NCI-H1694 (cell line): ENCODE measurements at regions not wholly inside any gene's neighbourhood (a gene's known extent, or its start where the extent isn't known, plus 50 kb on each side); places are given as distances from the start of the nearest gene placed in this dataset.
"Not testable (repeated sequence)": the region's sequence is repeated elsewhere in the genome, so short reads cannot be mapped to it uniquely, and the experiment has no call there.

ENCODE experiments used
- DNase-seq: peaks from one replicate; lab custom pipeline; 2025; lab: John Stamatoyannopoulos, UW

- DNase-seq, result no peak
Measured at GRCh38 chr1:182159443-182159842, 97.9 kb upstream of the ZNF648 start.

DNA sequence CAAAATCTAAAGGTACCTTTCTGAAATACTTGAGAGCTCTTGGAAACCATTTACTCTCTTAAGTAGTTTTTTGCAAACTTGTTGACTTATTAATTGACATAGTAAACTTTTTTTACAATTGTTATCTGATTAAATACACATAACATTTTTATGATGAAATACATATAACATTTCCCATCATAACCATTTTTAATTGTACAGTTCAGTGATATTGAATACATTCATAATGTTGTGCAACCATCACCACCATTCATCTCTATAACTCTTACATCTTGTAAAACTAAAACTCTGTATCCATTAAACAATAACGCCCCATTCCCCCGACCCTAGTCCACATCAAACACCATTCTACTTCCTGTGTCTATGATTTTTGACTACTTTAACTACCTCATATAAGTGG is 95.7 kb upstream of the ZNF648 start:
- DNase-seq, result no peak

GRCh38 chr1:182154425-182154824 is 92.9 kb upstream of the ZNF648 start:
- DNase-seq, result not testable (repeated sequence)

GRCh38 chr1:182149411-182149965 is 88.0 kb upstream of the ZNF648 start:
- DNase-seq, result no peak

- DNase-seq, result no peak
Measured at GRCh38 chr1:182147951-182148350, 86.4 kb upstream of the ZNF648 start.

DNA sequence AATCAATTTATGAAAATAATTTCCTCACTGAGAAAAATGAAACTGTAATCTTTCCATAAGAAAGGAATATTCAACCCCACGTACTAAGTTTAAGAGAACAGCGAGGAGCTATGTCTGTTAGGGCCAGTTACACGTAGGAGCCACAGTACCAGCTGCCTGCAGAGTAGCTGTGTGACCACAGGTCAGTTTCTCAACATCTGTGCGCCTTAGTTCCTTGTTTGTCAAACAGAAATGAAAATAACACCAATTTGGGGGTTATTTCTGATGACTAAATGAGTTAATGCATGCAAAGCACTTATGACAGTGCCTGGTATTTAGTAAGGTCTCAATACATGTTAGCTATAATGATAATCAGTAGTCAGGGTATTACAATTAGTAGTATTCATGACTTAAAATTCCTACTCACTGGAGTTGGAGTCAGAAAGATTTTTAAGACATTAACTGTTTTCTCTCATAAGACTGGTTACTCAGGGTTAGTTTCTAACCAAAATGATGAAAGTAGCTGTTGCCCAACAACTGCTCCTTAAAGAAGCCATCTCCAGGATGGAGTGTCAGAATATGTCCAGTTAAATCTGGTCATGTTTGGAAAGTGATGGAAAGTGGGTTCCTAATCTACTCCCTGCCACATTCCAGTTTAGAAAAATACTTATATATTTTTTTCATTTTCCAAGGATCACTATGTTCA is 85.8 kb upstream of the ZNF648 start:
- no peak for DNase-seq

- DNase-seq, result no peak
Measured at GRCh38 chr1:182146286-182146685, 84.8 kb upstream of the ZNF648 start.

- DNase-seq, result no peak
Measured at GRCh38 chr1:182145441-182145840, 83.9 kb upstream of the ZNF648 start.

DNA sequence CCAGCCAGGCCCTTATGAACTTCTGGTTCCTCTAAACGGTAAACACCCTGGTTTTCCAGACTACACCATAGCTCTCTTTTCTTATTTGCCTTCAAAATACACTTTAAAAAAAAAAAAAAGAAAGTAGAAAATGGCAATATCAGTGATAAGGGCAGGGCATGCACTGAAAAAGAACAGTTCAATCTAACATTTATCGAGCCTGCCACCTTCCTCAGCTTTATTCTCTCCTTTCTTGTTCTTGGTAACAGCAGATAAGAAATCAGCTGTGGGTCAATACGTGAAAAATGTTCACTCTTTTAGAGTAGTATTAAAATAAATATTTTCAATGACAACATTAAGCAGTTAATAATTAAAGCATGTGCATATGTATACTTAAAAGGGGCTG is 83.1 kb upstream of the ZNF648 start:
- DNase-seq, result no peak

DNA sequence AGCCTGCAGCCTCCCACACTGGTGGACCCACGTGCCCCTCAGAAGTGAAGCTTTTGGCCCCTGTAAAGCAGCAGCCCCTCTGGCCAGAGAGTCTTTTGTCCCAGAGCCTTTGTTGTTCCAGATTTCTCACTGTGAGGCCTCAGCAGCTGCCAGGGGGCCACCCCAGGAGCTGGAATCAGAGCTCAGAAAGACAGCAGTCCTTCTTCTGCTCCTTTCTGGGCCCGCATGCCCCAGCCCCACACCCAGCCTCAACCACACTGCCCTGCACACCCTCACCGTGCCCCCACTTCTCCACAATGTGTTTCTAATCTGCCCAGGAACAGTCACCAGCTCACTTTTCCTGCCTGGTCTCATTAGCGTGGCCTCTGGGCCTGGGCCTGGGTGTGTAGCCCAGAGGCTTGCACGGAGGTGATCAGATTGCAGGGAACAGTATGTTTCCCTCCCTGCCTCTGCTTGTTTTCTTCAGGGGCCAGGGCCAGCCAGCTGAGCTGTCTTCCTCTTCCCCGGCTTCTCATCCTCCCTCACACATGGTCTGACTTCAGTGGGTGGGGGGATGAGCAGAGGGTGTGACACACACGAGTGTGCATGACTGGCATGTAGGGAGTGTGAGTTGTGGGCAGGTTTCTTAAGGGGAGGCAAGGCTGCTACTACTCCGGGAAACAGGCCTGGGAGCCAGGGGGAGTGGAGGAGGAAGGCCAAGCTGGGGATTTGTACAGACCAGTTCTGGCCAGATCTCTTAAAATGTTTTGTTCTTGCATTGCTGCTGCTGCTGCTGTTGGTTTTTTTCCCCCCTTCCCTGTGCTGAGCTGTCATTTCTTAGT is 82.5 kb upstream of the ZNF648 start:
- no peak for DNase-seq

- DNase-seq, result peak; percentile 84
Measured at GRCh38 chr1:182143154-182143657, 81.7 kb upstream of the ZNF648 start.

- DNase-seq, result no peak
Measured at GRCh38 chr1:182142621-182143020, 81.1 kb upstream of the ZNF648 start.

GRCh38 chr1:182141040-182141439 is 79.5 kb upstream of the ZNF648 start:
- DNase-seq, result no peak

DNA sequence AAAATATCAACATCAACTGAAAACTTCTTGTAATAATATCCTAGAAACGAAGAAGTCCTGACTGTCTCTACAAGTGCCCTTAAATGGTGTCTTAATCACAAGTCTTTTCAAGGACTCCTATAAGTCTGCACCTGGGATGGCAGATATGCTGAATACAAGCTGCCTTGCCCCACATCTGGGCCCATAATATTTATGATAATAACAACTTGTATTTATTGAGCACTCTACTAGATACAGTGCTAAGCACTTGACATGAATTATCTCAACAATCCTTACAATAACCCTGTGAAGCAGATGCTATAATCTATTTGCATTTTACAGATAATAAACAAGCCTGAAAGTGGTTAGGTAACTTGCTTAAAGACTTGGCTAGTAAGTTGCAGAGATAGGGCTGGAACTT is 78.0 kb upstream of the ZNF648 start:
- no peak for DNase-seq

DNA sequence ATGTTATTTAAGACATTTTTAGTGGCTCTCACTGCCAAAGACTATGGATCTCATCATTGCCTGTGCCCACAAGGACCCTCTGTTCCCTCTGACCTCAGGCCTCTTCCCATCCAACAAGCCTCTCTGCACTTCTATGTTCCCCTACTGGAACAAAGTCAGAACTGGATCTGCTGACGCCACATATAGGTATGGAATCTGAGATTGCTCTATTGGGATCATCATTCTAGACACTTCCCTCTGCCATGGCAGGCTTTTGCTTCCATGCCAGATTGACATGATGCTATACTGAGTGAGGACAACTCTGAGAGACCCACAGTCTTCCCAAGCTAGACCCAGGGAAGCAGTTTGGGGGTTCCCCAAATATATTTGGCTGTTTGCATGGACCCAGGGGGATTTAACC is 76.0 kb upstream of the ZNF648 start:
- no peak for DNase-seq

DNA sequence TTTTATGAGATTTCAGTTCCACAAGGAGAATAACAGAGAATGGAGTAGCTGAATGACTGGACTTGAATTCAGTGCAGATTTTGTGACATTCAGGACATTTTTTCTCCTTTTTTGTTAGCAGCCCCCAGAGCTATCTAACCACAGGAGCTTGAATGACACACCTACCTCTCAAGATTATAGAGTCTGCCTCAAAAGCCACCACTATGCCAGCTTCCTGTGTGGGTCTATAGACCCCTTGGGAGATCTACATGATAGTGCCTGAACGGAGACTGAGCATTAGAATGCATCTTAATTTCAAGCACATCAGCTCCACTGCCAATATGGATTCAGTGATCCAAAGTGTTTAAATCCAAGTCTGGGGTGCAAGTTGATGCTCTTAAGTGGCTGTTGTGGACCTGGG is 74.4 kb upstream of the ZNF648 start:
- no peak for DNase-seq

DNA sequence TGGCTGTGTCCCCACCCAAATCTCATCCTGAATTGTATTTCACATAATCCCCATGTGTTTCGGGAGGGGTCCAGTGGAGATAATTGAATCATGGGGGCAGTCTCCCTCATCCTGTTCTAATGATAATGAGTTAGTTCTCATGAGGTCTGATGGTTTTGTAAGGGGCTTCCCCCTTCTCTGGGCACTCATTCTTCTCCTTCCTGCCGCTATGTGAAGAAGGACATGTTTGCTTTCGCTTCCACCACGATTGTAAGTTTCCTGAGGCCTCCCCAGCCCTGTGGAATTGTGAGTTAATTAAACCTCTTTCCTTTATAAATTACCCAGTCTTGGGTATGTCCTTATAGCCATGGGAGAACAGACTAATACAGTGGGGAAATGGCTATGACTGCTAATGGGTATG is 72.7 kb upstream of the ZNF648 start:
- DNase-seq, result no peak

GRCh38 chr1:182133181-182133580 is 71.7 kb upstream of the ZNF648 start:
- DNase-seq, result no peak

- DNase-seq, result no peak
Measured at GRCh38 chr1:182129398-182129797, 67.9 kb upstream of the ZNF648 start.

DNA sequence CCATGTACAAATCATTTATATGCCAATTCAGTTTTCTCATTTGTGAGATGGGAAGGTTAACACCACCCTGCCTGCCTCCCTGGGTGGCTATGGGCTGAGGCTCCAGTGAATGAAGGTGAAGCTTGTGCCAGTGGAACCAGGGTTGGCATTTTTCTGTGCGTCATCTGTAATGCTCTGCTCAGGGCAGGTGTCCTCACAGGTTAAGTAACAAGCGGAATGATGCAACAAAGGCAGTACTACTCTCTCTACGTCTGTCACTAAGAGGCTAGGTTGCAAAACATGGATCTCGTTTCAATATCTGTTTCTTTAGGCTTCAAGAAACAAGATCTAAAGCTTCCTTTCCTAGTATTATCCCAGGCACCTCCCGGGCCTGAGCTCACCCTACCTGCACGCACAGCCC is 67.0 kb upstream of the ZNF648 start:
- no peak for DNase-seq

DNA sequence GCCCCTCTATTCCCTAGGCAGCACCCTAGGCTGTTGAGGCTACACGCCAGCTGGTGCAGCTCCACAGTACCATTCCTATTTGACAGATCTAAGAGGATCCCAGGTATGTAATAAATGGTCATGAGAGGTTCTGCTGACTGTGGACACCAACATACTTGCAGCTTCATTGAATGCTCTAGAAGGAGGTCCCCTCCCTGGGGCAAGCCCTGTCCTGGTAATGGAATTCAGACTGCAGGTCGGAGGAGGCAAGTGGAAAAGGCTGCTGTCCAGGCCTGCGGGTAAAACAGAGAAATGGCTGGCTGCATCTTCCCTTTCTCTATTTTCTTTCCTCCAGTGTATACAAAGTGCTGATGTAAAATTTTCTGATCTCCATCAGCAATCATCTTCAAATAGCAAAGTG is 66.1 kb upstream of the ZNF648 start:
- no peak for DNase-seq

DNA sequence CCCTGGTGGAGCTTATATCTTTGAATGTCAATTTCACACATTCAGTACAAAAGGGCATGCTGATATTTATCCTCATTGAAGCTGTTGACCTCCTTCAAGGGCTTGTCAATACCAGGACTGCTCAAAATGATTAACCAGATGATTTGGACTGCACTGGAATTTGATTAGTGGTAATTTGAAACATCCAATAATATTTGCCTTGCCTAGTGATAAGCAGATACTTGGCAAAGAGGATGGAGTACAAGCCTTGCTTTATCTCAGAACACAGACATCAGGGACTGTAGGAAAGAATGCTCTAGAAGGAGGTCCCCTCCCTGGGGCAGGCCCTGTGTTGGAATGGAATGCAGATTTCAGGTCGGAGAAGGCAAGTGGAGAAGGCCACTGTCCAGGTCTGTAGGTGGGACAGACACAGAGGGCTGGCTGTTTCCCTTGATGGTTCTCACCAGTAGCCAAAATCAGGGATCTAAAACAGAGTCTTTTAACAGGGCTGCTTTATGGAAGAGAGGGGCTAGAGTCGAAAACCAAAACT is 64.8 kb upstream of the ZNF648 start:
- no peak for DNase-seq

DNA sequence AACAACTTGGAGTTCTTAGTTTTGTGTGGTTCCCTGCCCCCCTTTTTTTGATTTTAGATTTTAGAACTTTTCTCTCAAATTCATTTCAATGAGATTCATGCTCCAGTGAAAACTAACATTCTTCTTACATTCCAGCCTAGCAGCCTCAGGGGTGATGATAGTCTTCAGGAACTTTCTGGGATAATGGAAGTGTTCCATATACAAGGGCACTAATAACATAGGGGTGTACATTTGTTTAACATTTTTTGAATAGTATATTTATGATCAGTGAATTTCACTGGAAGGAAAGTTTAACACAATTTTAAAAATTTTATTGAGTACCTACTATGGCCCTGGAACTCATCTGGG is 61.4 kb upstream of the ZNF648 start:
- no peak for DNase-seq
